WTC11 (cell line): ENCODE measurements at regions not wholly inside any gene's neighbourhood (a gene's known extent, or its start where the extent isn't known, plus 50 kb on each side); places are given as distances from the start of the nearest gene placed in this dataset.

Experiments used
- ATAC-seq: fragments of 200-7000 bp; cut with Tn5 transposase; 2 replicates; pipeline ENCODE4 v1.10.0; 2021; ENCODE audit warnings: mild to moderate bottlenecking, moderate library complexity
- CTCF ChIA-PET: fragments of 300-600 bp; sonication (Branson Sonifier 250); formaldehyde crosslinking; loops from one replicate; lab custom pipeline; 2021; ENCODE audit warnings: antibody characterized with exemption; lab: Charles Lee
- POLR2A ChIA-PET: fragments of 350-600 bp; sonication (Branson Sonifier 250); formaldehyde crosslinking; loops from one replicate; lab custom pipeline; 2021; ENCODE audit warnings: antibody characterized with exemption; lab: Charles Lee
- DNase-seq: peaks from one replicate; pipeline ENCODE4 v3.0.0; 2021; ENCODE audit warnings: low spot score
- H3K27ac Mint-ChIP-seq: 2 replicates; pipeline ENCODE4 v1.8.0; 2021; ENCODE audit warnings: mixed read lengths
- H3K27me3 Mint-ChIP-seq: 2 replicates; pipeline ENCODE4 v1.8.0; 2021; ENCODE audit warnings: low read depth, mild to moderate bottlenecking, moderate library complexity, mixed read lengths
- H3K36me3 Mint-ChIP-seq: 2 replicates; pipeline ENCODE4 v1.8.0; 2021; ENCODE audit warnings: mixed read lengths
- H3K4me1 Mint-ChIP-seq: 2 replicates; pipeline ENCODE4 v1.8.0; 2022; ENCODE audit warnings: mixed read lengths
- H3K4me3 Mint-ChIP-seq: 2 replicates; pipeline ENCODE4 v1.8.0; 2021; ENCODE audit warnings: mild to moderate bottlenecking, moderate library complexity, mixed read lengths
- H3K9me3 Mint-ChIP-seq: 2 replicates; pipeline ENCODE4 v1.8.0; 2021; ENCODE audit warnings: mixed read lengths
- ARID4B ChIP-seq: sonication (generic); formaldehyde crosslinking; IDR thresholded peaks from 2 replicates; pipeline ENCODE4 v1.8.0; 2023; ENCODE audit warnings: missing genetic modification reagents, mild to moderate bottlenecking, borderline replicate concordance
- ATF3 ChIP-seq: sonication (generic); formaldehyde crosslinking; conservative IDR thresholded peaks from 2 replicates; pipeline ENCODE4 v1.8.1; 2022; ENCODE audit warnings: mild to moderate bottlenecking, missing genetic modification reagents
- CBFB ChIP-seq: sonication (generic); formaldehyde crosslinking; IDR thresholded peaks from 2 replicates; pipeline ENCODE4 v1.8.1; 2022; ENCODE audit warnings: mild to moderate bottlenecking, low read depth, missing genetic modification reagents
- EMX1 ChIP-seq: fragments of 250-450 bp; sonication (Bioruptor Pico); IDR thresholded peaks from 2 replicates; pipeline ENCODE4 v1.8.0; 2021; ENCODE audit warnings: mild to moderate bottlenecking
- ESRRA ChIP-seq: sonication (generic); formaldehyde crosslinking; IDR thresholded peaks from 2 replicates; pipeline ENCODE4 v1.8.1; 2022; ENCODE audit warnings: mild to moderate bottlenecking, missing genetic modification reagents, borderline replicate concordance
- FOXP1 ChIP-seq: sonication (generic); formaldehyde crosslinking; IDR thresholded peaks from 2 replicates; pipeline ENCODE4 v1.8.0; 2022; ENCODE audit warnings: missing genetic modification reagents, mild to moderate bottlenecking, moderate library complexity, borderline replicate concordance
- HMGA2 ChIP-seq: fragments of 250-450 bp; sonication (Bioruptor Pico); IDR thresholded peaks from 2 replicates; pipeline ENCODE4 v1.4.0; 2021; ENCODE audit warnings: mild to moderate bottlenecking, moderate library complexity
- KAT7 ChIP-seq: sonication (generic); formaldehyde crosslinking; IDR thresholded peaks from 2 replicates; pipeline ENCODE4 v1.8.1; 2023; ENCODE audit warnings: missing genetic modification reagents, mild to moderate bottlenecking, borderline replicate concordance
- MAX ChIP-seq: sonication (generic); formaldehyde crosslinking; IDR thresholded peaks from 2 replicates; pipeline ENCODE4 v1.8.0; 2022; ENCODE audit warnings: mild to moderate bottlenecking, missing genetic modification reagents
- MXD4 ChIP-seq: fragments of 250-450 bp; sonication (Bioruptor Pico); IDR thresholded peaks from 2 replicates; pipeline ENCODE4 v1.8.0; 2021; ENCODE audit warnings: mild to moderate bottlenecking, moderate library complexity, borderline replicate concordance
- NFYB ChIP-seq: sonication (generic); formaldehyde crosslinking; conservative IDR thresholded peaks from 2 replicates; pipeline ENCODE4 v1.8.0; 2022; ENCODE audit warnings: low read depth, missing genetic modification reagents
- NR1H2 ChIP-seq: sonication (generic); formaldehyde crosslinking; IDR thresholded peaks from 2 replicates; pipeline ENCODE4 v1.9.0; 2021; ENCODE audit warnings: mild to moderate bottlenecking, moderate library complexity, missing genetic modification reagents
- SMAD3 ChIP-seq: sonication (generic); formaldehyde crosslinking; IDR thresholded peaks from 2 replicates; pipeline ENCODE4 v1.8.0; 2022; ENCODE audit warnings: missing genetic modification reagents, mild to moderate bottlenecking, borderline replicate concordance
- TCF7 ChIP-seq: sonication (generic); formaldehyde crosslinking; IDR thresholded peaks from 2 replicates; pipeline ENCODE4 v1.8.0; 2022; ENCODE audit warnings: mild to moderate bottlenecking, low read depth, missing genetic modification reagents, moderate library complexity
- ZNF396 ChIP-seq: fragments of 250-450 bp; sonication (Bioruptor Pico); IDR thresholded peaks from 2 replicates; pipeline ENCODE4 v1.8.0; 2021; ENCODE audit warnings: mild to moderate bottlenecking, moderate library complexity, borderline replicate concordance
- ZNF416 ChIP-seq: fragments of 250-450 bp; sonication (Bioruptor Pico); IDR thresholded peaks from 2 replicates; pipeline ENCODE4 v1.9.0; 2021; ENCODE audit warnings: mild to moderate bottlenecking, inconsistent platforms
- TF ChIP-seq, protein P1 (sequence below): sonication (generic); formaldehyde crosslinking; IDR thresholded peaks from 2 replicates; pipeline ENCODE4 v1.8.0; 2022; ENCODE audit warnings: missing genetic modification reagents
- TF ChIP-seq, protein P2 (sequence below): sonication (generic); formaldehyde crosslinking; IDR thresholded peaks from 2 replicates; pipeline ENCODE4 v1.8.1; 2023; ENCODE audit warnings: mild to moderate bottlenecking, missing genetic modification reagents, moderate library complexity
- TF ChIP-seq, protein P3 (sequence below): sonication (generic); formaldehyde crosslinking; IDR thresholded peaks from 2 replicates; pipeline ENCODE4 v1.8.1; 2022; ENCODE audit warnings: mild to moderate bottlenecking, moderate library complexity, missing genetic modification reagents

GRCh38 chr2:167764772-167765341 lies 482.5 kb downstream of the STK39 start:
- peaks cover 6% of the 10 kb centered on the region for H3K36me3 Mint-ChIP-seq
- peaks cover 16% of the 10 kb centered on the region for H3K9me3 Mint-ChIP-seq
- H3K4me1 Mint-ChIP-seq = peaks cover 20% of the 10 kb centered on the region
- DNase-seq = no peak
- no peak for TF ChIP-seq ESRRA
- TF ChIP-seq MAX (CRISPR knock-in tag) = no peak
- TF ChIP-seq, protein P1, sequence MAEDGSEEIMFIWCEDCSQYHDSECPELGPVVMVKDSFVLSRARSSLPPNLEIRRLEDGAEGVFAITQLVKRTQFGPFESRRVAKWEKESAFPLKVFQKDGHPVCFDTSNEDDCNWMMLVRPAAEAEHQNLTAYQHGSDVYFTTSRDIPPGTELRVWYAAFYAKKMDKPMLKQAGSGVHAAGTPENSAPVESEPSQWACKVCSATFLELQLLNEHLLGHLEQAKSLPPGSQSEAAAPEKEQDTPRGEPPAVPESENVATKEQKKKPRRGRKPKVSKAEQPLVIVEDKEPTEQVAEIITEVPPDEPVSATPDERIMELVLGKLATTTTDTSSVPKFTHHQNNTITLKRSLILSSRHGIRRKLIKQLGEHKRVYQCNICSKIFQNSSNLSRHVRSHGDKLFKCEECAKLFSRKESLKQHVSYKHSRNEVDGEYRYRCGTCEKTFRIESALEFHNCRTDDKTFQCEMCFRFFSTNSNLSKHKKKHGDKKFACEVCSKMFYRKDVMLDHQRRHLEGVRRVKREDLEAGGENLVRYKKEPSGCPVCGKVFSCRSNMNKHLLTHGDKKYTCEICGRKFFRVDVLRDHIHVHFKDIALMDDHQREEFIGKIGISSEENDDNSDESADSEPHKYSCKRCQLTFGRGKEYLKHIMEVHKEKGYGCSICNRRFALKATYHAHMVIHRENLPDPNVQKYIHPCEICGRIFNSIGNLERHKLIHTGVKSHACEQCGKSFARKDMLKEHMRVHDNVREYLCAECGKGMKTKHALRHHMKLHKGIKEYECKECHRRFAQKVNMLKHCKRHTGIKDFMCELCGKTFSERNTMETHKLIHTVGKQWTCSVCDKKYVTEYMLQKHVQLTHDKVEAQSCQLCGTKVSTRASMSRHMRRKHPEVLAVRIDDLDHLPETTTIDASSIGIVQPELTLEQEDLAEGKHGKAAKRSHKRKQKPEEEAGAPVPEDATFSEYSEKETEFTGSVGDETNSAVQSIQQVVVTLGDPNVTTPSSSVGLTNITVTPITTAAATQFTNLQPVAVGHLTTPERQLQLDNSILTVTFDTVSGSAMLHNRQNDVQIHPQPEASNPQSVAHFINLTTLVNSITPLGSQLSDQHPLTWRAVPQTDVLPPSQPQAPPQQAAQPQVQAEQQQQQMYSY (CRISPR knock-in tag) = no peak
- no peak for TF ChIP-seq NR1H2 (CRISPR knock-in tag)
- no peak for TF ChIP-seq TCF7 (CRISPR knock-in tag)
- TF ChIP-seq NFYB (CRISPR knock-in tag) = no peak
- no peak for TF ChIP-seq ARID4B (CRISPR knock-in tag)
- no peak for TF ChIP-seq ZNF416 (CRISPR knock-in tag)
- TF ChIP-seq KAT7 (CRISPR knock-in tag) = no peak
- no peak for TF ChIP-seq EMX1
- TF ChIP-seq SMAD3 (CRISPR knock-in tag) = no peak
- TF ChIP-seq, protein P2, sequence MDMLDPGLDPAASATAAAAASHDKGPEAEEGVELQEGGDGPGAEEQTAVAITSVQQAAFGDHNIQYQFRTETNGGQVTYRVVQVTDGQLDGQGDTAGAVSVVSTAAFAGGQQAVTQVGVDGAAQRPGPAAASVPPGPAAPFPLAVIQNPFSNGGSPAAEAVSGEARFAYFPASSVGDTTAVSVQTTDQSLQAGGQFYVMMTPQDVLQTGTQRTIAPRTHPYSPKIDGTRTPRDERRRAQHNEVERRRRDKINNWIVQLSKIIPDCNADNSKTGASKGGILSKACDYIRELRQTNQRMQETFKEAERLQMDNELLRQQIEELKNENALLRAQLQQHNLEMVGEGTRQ (CRISPR knock-in tag) = no peak
- no peak for TF ChIP-seq MXD4 (CRISPR knock-in tag)
- TF ChIP-seq ZNF396 (CRISPR knock-in tag) = no peak
- TF ChIP-seq HMGA2 (CRISPR knock-in tag) = no peak
- TF ChIP-seq, protein P3, sequence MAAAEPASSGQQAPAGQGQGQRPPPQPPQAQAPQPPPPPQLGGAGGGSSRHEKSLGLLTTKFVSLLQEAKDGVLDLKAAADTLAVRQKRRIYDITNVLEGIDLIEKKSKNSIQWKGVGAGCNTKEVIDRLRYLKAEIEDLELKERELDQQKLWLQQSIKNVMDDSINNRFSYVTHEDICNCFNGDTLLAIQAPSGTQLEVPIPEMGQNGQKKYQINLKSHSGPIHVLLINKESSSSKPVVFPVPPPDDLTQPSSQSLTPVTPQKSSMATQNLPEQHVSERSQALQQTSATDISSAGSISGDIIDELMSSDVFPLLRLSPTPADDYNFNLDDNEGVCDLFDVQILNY (CRISPR knock-in tag) = no peak
- no peak for TF ChIP-seq FOXP1 (CRISPR knock-in tag)
- no peak for TF ChIP-seq ATF3 (CRISPR knock-in tag)
- TF ChIP-seq CBFB (CRISPR knock-in tag) = no peak
- H3K27me3 Mint-ChIP-seq = no peaks in the 10 kb centered on the region
- ChIA-PET POLR2A (no interaction called here), CTCF (no interaction called here)
- ATAC-seq = no peak
- no peak overlapping the region for H3K27ac Mint-ChIP-seq
- no peak overlapping the region for H3K4me3 Mint-ChIP-seq
